GM18868 (cell line): ENCODE measurements at regions not wholly inside any gene's neighbourhood (a gene's known extent, or its start where the extent isn't known, plus 50 kb on each side); places are given as distances from the start of the nearest gene placed in this dataset.
"Not testable (repeated sequence)": the region's sequence is repeated elsewhere in the genome, so short reads cannot be mapped to it uniquely, and the experiment has no call there.

Experiments used
- ATAC-seq: cut with Tn5 transposase; IDR thresholded peaks from one replicate; pipeline ENCODE4 v1.9.1; 2021; ENCODE audit warnings: mild to moderate bottlenecking, moderate library complexity; ENCODE audit not compliant: unreplicated experiment

DNA sequence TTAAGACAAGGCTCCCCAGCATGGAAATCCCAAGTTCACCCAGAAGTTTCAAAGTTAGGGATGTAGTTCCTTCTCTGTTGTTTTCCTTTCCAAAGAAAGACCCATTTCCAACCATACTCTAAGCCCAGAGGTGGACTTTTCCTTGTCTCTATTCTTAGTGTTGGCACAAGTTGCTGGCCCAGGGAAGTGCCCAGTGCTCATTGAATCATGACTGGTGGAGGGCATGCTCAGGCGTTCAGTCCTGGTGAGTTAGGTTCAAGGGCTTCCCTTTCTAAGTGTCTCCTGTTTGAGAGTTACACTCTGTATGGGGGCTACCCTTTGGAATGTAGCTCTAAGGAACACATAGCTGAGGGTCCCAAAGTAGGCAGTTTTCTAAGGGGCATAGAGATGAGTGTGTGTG is 389.5 kb downstream of the KCNRG start:
- no peak for ATAC-seq

GRCh38 chr13:50406831-50407230 is 391.6 kb downstream of the KCNRG start:
- no peak for ATAC-seq

- no peak for ATAC-seq
Measured at GRCh38 chr13:50408068-50408467, 392.8 kb downstream of the KCNRG start.

DNA sequence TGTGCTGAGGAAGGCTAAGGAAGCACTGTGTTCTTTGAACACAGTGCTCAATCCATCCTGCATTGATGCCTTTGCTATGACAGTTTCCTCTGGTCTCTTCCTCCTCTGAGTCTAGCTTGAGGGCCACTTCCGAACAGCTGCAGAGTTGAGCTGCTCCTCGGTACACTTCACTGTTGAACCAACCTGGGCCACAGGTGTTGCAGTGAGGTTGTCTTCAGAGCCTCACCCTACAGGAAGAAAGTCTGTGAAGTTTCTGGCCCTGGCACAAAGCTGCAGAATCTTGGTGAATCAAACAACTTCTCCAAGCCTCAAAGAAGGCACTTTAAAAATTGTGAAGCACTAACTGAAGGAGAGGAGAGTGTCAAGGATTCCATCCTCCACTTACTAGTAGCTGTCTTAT is 394.0 kb downstream of the KCNRG start:
- no peak for ATAC-seq

GRCh38 chr13:50410921-50411746 is 395.9 kb downstream of the KCNRG start:
- ATAC-seq, result no peak

DNA sequence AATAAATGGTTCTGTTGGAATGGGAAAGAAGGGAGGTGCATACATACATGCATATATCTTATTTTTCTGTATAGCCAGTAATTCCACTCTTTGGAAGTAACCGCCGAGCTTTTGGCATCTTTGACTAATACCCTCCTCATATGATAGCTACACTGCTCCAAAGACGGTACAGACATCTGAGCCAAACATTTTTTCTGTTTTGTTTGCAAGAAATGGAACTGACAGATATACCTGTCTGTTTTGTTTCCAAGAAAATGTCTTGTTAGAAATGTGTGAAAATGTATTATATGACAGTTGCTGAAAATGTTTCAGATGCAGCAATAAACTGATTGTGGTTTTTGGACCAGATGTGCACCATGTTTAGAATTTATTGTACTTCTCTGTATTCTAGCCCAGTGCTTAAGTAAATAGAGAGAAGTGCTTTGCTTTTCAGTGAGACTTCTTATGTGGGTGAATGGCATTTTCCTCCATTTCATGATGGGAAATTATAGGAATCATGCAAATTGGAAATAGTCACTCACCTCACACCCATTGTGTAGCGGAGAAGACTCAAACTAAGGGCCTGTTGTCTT is 396.9 kb downstream of the KCNRG start:
- ATAC-seq, result no peak

GRCh38 chr13:50414640-50415039 is 399.4 kb downstream of the KCNRG start:
- ATAC-seq, result no peak

DNA sequence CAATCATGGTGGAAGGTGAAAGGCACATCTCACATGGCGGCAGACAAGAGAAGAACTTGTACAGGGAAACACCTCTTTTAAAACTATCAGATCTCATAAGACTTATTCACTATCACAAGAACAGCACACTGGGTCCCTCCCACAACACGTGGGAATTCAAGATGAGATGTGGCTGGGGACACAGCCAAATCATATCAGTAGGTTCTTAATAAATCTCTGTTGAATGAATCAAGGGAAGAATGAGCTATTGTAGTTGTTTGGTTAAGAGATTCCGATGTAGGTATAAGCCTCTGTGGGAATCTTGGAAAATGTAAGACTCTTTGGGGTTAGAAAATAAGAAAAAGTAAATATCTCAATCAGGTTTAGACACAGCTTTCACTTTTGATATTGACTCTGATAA is 400.2 kb downstream of the KCNRG start:
- ATAC-seq, result no peak

DNA sequence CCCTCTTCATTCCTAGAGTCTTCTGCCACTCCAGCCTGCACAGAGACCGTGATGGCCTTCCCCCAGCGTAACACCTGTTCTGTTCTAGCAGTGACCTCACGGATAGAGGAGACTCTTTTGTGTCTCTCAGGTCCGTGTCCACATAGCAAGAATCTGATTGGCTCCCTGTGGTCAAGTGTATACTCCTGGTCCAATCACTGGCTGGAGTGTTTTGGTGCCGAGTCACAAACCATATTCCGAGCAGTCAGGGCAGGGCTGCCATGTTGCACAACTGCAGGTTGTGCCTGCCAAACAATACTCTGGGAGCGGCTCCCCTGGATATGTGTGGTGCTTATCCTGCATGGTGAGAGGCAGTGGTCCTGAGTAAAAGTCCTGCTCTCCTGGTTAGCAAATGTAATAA is 402.4 kb downstream of the KCNRG start:
- ATAC-seq, result no peak

DNA sequence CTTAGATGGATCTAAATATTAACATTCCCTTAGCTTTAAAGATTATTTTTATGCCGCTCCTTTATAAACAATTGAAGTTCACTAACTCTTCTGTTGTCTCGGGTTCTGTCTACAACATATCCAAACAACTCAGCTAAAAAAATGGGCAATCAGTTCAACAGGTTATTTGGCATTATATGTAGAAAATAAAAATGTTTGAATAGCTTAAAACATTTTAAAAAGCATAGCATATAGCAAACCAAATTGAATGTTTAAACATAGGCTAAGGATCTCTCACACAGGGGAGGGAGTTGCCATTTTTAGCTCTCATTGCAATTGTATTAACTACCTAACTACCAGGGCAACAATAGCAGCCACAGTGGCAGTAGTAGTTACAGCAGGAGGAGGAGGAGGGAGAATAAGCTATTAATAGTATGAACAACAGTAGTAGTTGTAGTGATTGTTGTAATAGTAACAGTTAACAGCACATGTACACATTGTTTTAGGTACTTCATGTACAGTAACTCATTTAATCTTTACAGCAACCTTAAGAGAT is 404.2 kb downstream of the KCNRG start:
- ATAC-seq, result no peak

DNA sequence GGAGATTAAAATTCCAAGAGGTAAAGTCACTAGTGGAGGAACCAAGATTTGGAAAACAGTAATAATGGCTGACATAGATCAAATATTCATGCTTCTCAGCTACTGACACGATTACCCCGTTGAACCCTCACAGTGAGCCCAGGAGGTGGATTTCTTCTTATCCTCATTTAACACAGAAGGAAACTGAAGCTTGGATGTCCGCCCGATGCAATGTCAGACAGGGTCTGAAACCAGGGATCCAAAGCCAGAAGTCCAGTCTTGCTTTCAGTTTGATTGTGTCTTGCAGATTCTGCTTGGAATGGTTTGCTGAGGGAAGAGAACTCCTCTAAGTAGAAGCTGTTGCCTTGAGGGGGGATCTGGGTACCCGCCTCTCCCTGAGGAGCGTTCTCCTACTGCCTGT is 404.7 kb downstream of the KCNRG start:
- no peak for ATAC-seq

DNA sequence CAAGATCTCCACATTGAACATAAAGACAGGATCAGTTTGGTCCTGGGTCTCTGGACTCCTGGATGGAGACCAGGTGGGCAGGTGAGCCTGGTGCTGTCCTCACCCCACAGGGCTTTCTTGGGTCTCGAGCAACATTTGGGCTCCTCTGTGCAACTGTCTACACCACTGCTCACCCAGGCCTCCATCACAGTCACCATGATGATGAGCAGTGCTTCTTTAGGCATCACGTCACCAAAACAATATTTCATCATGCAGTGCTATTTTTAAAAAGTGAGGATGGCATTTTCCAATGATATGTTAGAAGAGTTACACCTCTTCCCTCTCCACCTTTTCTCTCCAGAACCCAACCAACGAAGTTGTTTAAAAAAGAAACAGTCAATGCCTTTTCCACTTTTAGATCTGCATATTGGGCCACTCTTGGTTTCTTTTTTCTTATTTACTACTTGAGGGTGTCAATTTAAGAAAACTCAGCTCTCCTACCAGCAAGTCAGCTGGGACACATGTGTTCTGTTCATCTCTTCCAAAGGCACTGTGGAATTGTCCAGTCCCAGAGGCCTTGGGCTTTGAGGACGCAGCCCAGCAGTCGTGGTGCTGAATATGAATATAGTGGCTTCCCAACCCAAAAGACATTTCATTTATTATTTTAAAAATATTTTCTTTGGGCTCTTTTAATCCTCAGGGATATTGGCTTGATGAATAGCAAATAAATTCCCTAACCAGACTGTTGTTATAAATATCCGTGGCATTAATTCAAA is 405.7 kb downstream of the KCNRG start:
- ATAC-seq, result no peak

DNA sequence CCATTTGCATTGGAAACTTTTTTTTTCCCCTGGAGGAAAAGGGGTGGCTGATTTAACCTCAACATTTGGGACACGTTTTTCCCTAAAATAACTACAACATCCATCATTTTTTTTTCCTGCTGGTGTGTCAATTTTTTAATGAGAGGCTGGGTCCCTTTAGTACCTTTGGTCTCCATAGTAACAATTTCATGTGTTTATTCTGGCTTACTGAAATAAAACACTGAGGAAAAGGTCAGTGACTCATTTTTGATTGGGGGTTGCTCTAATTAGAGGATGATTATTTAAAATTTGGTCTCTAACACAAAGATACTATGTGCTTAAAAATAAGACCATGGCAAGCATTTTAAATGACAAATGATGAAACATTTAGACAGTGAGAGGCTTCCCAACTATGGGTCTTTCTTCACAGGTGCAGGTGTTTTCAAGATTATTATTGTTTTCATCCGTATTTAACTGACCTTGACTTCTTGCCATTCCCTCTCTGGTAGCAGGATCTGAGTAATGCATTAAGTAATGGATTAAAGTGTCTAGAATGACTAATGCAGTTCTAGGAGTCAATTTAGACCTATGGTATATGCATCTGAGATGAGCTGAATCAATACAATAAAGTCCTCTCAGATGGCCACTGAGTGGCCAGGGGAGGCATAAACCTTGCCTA is 406.4 kb downstream of the KCNRG start:
- ATAC-seq, result no peak

GRCh38 chr13:50422181-50423148 is 407.2 kb downstream of the KCNRG start:
- no peak for ATAC-seq

GRCh38 chr13:50424993-50425392 is 409.7 kb downstream of the KCNRG start:
- ATAC-seq, result no peak

DNA sequence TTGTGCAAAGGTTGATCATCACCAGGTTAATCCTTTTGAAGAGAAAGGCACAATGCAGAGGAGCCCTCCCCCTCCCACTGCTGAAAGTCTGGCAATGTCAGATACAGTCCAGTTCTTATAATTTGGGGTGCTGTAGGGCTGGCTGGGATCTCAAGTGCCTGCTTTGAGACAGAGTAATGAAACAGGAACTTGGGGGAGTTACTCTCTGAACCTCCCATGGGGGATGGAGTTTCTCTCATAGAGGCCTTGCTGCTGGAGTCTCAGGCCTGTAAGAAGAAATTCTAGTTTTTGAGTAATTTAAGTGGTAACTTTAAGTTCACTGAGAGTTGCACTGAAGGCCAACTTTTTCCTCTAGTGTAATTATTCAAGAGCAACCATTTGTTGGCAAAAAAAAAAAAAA is 410.5 kb downstream of the KCNRG start:
- ATAC-seq, result no peak

GRCh38 chr13:50426927-50427326 is 411.7 kb downstream of the KCNRG start:
- ATAC-seq, result no peak

GRCh38 chr13:50427511-50427910 is 412.3 kb downstream of the KCNRG start:
- ATAC-seq, result not testable (repeated sequence)

DNA sequence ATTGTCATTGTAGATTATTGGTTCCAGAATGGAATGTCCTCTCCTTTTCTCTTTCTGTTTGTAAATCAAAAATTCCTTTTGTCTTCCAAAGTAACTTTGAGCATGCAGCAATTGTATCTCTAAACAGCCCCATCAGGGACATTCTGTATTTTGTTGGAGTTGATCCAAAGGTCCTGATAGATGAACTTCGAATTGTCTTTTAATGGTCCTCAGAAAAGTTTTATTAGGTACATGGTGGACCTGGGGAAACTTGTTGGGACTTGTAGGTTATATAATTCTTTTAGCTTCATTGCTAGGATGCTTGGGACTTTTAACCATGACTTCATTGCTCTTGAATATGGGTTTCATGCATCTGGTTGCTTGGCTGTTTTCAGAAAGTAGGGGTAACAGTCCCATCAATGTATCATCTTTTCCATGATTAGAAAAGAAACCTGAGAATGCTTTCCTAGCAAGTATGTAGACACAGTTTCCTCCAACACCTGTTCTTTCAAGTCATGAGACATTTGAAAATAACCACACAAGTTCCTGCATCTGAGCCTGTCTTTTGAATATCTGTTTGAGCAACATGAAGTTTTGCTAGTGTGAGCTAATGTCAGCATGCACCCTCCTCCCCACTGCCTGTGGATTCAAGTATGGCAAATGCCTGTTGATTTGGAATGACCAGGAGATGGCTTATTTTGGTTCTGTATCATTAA is 413.1 kb downstream of the KCNRG start:
- no peak for ATAC-seq
